BLaER1 treated with 17β-estradiol and CSF1 and Interleukin-3, amounts not matched to agents 10 nM and 100 nM (cell line): ENCODE measurements at regions not wholly inside any gene's neighbourhood (a gene's known extent, or its start where the extent isn't known, plus 50 kb on each side); places are given as distances from the start of the nearest gene placed in this dataset.
"Not testable (repeated sequence)": the region's sequence is repeated elsewhere in the genome, so short reads cannot be mapped to it uniquely, and the experiment has no call there.

Experiments
- H3K27ac ChIP-seq, 11 experiments: shearing (Covaris generic); formaldehyde crosslinking; 2 replicates each; pipeline ENCODE4 v1.8.1; 2022
- H3K27me3 ChIP-seq, 11 experiments: shearing (Covaris generic); formaldehyde crosslinking; 2 replicates each; pipeline ENCODE4 v1.8.1; 2022
- H3K36me3 ChIP-seq, 11 experiments: shearing (Covaris generic); formaldehyde crosslinking; 2 replicates each; pipeline ENCODE4 v1.8.1; 2022
- H3K4me1 ChIP-seq, 10 experiments: shearing (Covaris generic); formaldehyde crosslinking; 2 replicates each; pipeline ENCODE4 v1.8.1; 2022
- H3K4me2 ChIP-seq, 11 experiments: shearing (Covaris generic); formaldehyde crosslinking; 2 replicates each; pipeline ENCODE4 v1.8.1; 2022
- H3K4me3 ChIP-seq, 10 experiments: shearing (Covaris generic); formaldehyde crosslinking; 2 replicates each; pipeline ENCODE4 v1.8.1; 2022
- H3K9ac ChIP-seq, 11 experiments: shearing (Covaris generic); formaldehyde crosslinking; 2 replicates each; pipeline ENCODE4 v1.8.1; 2022
- H3K9me3 ChIP-seq, 11 experiments: shearing (Covaris generic); formaldehyde crosslinking; replicated peaks in 1 of 11; 2 replicates each; pipeline ENCODE4 v1.8.1; 2022
- H4K20me1 ChIP-seq, 11 experiments: shearing (Covaris generic); formaldehyde crosslinking; 2 replicates each; pipeline ENCODE4 v1.8.1; 2022
- Cebpa-rat ChIP-seq, 11 experiments: shearing (Covaris generic); IDR thresholded peaks; 2 replicates each; pipeline ENCODE4 v1.8.1; 2022

GRCh38 chr10:62482581-62482980 lies 108.4 kb downstream of the ZNF365 start:
- TF ChIP-seq Cebpa-rat (IDR thresholded peaks at IDR 0.05) = no peak
- Histone ChIP-seq H4K20me1 (no peaks in the 10 kb centered on the region), H3K4me1 (peaks cover 0 to 14% (median 0%) of the 10 kb centered on the region in 10 experiments; a peak in 5 of 20 replicates)

GRCh38 chr10:62491597-62491996 lies 117.4 kb downstream of the ZNF365 start:
- peak overlapping the region in 3 of 11 experiments; percentile 62 to 73 (median 68); a peak in 5 of 22 replicates for H3K4me2 ChIP-seq
- no peaks in the 10 kb centered on the region for H3K9me3 ChIP-seq
- H3K9ac ChIP-seq = no peak overlapping the region
- no peaks in the 10 kb centered on the region for H3K36me3 ChIP-seq
- TF ChIP-seq Cebpa-rat (IDR thresholded peaks at IDR 0.05) = no peak
- H4K20me1 ChIP-seq = no peaks in the 10 kb centered on the region
- peaks cover 0 to 42% (median 22%) of the 10 kb centered on the region in 10 experiments; a peak in 18 of 20 replicates for H3K4me1 ChIP-seq
- H3K27me3 ChIP-seq = no peaks in the 10 kb centered on the region
- H3K27ac ChIP-seq = no peak overlapping the region
- H3K4me3 ChIP-seq = no peak overlapping the region

More at GRCh38 chr10:62482581-62482980, 108.4 kb downstream of the ZNF365 start:
- Histone ChIP-seq H3K36me3 (no peaks in the 10 kb centered on the region), H3K27ac (no peak overlapping the region), H3K4me3 (no peak overlapping the region), H3K9me3 (peaks cover 0 to 7% (median 0%) of the 10 kb centered on the region in 11 experiments; a peak in 1 of 22 replicates), H3K4me2 (no peak overlapping the region), H3K9ac (no peak overlapping the region), H3K27me3 (no peaks in the 10 kb centered on the region)

GRCh38 chr10:62492012-62492869 lies 118.1 kb downstream of the ZNF365 start:
- Histone ChIP-seq H3K27ac (peak overlapping the region in 6 of 11 experiments; percentile 3 to 66 (median 26); a peak in 5 of 22 replicates), H4K20me1 (no peaks in the 10 kb centered on the region), H3K36me3 (no peaks in the 10 kb centered on the region), H3K4me1 (peaks cover 0 to 42% (median 22%) of the 10 kb centered on the region in 10 experiments; a peak in 18 of 20 replicates), H3K9me3 (no peaks in the 10 kb centered on the region), H3K4me2 (peak overlapping the region in 10 of 11 experiments; percentile 21 to 75 (median 60); a peak in 17 of 22 replicates), H3K9ac (0 out of 22 replicates have a peak overlapping the region, but pooled peaks of 1 of the 11 experiments have one; percentile 28), H3K27me3 (no peaks in the 10 kb centered on the region), H3K4me3 (no peak overlapping the region)
- no peak for TF ChIP-seq Cebpa-rat (IDR thresholded peaks at IDR 0.05)

GRCh38 chr10:62492870-62493180 lies 118.7 kb downstream of the ZNF365 start:
- Histone ChIP-seq H3K4me3 (no peak overlapping the region), H3K36me3 (no peaks in the 10 kb centered on the region), H3K4me1 (peaks cover 0 to 42% (median 22%) of the 10 kb centered on the region in 10 experiments; a peak in 18 of 20 replicates), H3K9ac (peak overlapping the region in 2 of 11 experiments; percentile 21 to 28; a peak in 1 of 22 replicates), H3K27me3 (no peaks in the 10 kb centered on the region), H3K4me2 (peak overlapping the region in 9 of 11 experiments; percentile 21 to 75 (median 62); a peak in 17 of 22 replicates), H3K9me3 (no peaks in the 10 kb centered on the region), H3K27ac (peak overlapping the region in 7 of 11 experiments; percentile 23 to 66 (median 33); a peak in 10 of 22 replicates), H4K20me1 (no peaks in the 10 kb centered on the region)
- no peak for TF ChIP-seq Cebpa-rat (IDR thresholded peaks at IDR 0.05)

- no peaks in the 10 kb centered on the region for H3K27me3 ChIP-seq
- H4K20me1 ChIP-seq = no peaks in the 10 kb centered on the region
- H3K9me3 ChIP-seq = peaks cover 0 to 4% (median 0%) of the 10 kb centered on the region in 11 experiments; a peak in 1 of 22 replicates
- peaks cover 0 to 60% (median 21%) of the 10 kb centered on the region in 10 experiments; a peak in 18 of 20 replicates for H3K4me1 ChIP-seq
- no peaks in the 10 kb centered on the region for H3K36me3 ChIP-seq
- TF ChIP-seq Cebpa-rat (IDR thresholded peaks at IDR 0.05) = peak in 1 of 11 experiments; percentile 39; a peak in 2 of 22 replicates
- H3K27ac ChIP-seq = no peak overlapping the region
- no peak overlapping the region for H3K9ac ChIP-seq
- no peak overlapping the region for H3K4me3 ChIP-seq
- H3K4me2 ChIP-seq = no peak overlapping the region
Observed at GRCh38 chr10:62496925-62497324, 122.8 kb downstream of the ZNF365 start.

- TF ChIP-seq Cebpa-rat (IDR thresholded peaks at IDR 0.05) = no peak
- H3K9me3 ChIP-seq = peaks cover 0 to 7% (median 0%) of the 10 kb centered on the region in 11 experiments; a peak in 1 of 22 replicates
- H3K36me3 ChIP-seq = no peaks in the 10 kb centered on the region
- no peaks in the 10 kb centered on the region for H4K20me1 ChIP-seq
- peaks cover 0 to 60% (median 10%) of the 10 kb centered on the region in 10 experiments; a peak in 14 of 20 replicates for H3K4me1 ChIP-seq
- H3K9ac ChIP-seq = no peak overlapping the region
- no peak overlapping the region for H3K27ac ChIP-seq
- no peak overlapping the region for H3K4me2 ChIP-seq
- H3K4me3 ChIP-seq = no peak overlapping the region
- no peaks in the 10 kb centered on the region for H3K27me3 ChIP-seq
Observed at GRCh38 chr10:62498271-62498670, 124.1 kb downstream of the ZNF365 start.

- not testable (repeated sequence) for H3K27me3 ChIP-seq, H4K20me1 ChIP-seq, H3K36me3 ChIP-seq, H3K9ac ChIP-seq, H3K9me3 ChIP-seq, H3K4me3 ChIP-seq, H3K4me2 ChIP-seq
- peak overlapping the region in 2 of 11 experiments; percentile 48 to 65; a peak in 2 of 22 replicates for H3K27ac ChIP-seq
- peaks cover 0 to 59% (median 3%) of the 10 kb centered on the region in 10 experiments; a peak in 8 of 20 replicates for H3K4me1 ChIP-seq
Observed at GRCh38 chr10:62500116-62500515, 125.9 kb downstream of the ZNF365 start.

- Histone ChIP-seq H3K27ac (0 out of 22 replicates have a peak overlapping the region, but pooled peaks of 1 of the 11 experiments have one; percentile 24), H3K36me3 (no peaks in the 10 kb centered on the region), H4K20me1 (no peaks in the 10 kb centered on the region), H3K4me3 (no peak overlapping the region), H3K9me3 (peaks cover 0 to 7% (median 0%) of the 10 kb centered on the region in 11 experiments; a peak in 1 of 22 replicates), H3K27me3 (no peaks in the 10 kb centered on the region), H3K9ac (no peak overlapping the region), H3K4me2 (peak overlapping the region in 2 of 11 experiments; percentile 27 to 50; a peak in 2 of 22 replicates), H3K4me1 (peaks cover 0 to 60% (median 3%) of the 10 kb centered on the region in 10 experiments; a peak in 8 of 20 replicates)
- TF ChIP-seq Cebpa-rat (IDR thresholded peaks at IDR 0.05) = no peak
Observed at GRCh38 chr10:62501547-62501946, 127.4 kb downstream of the ZNF365 start.

GRCh38 chr10:62502995-62503613 lies 128.9 kb downstream of the ZNF365 start:
- H3K36me3 ChIP-seq = no peaks in the 10 kb centered on the region
- peaks cover 0 to 63% (median 3%) of the 10 kb centered on the region in 10 experiments; a peak in 8 of 20 replicates for H3K4me1 ChIP-seq
- TF ChIP-seq Cebpa-rat (IDR thresholded peaks at IDR 0.05) = peak in 5 of 11 experiments; percentile 22 to 70 (median 55); a peak in 6 of 22 replicates
- H3K9ac ChIP-seq = no peak overlapping the region
- H3K27me3 ChIP-seq = no peaks in the 10 kb centered on the region
- H3K27ac ChIP-seq = peak overlapping the region in 3 of 11 experiments; percentile 1 to 61 (median 24); a peak in 5 of 22 replicates
- peaks cover 0 to 7% (median 0%) of the 10 kb centered on the region in 11 experiments; a peak in 1 of 22 replicates for H3K9me3 ChIP-seq
- H3K4me2 ChIP-seq = peak overlapping the region in 5 of 11 experiments; percentile 27 to 52 (median 43); a peak in 10 of 22 replicates
- no peaks in the 10 kb centered on the region for H4K20me1 ChIP-seq
- H3K4me3 ChIP-seq = no peak overlapping the region
